ENCODE measurements at regions not wholly inside any gene's neighbourhood (a gene's known extent, or its start where the extent isn't known, plus 50 kb on each side); places are given as distances from the start of the nearest gene placed in this dataset.
"Not testable (repeated sequence)": the region's sequence is repeated elsewhere in the genome, so short reads cannot be mapped to it uniquely, and the experiment has no call there.

DNA sequence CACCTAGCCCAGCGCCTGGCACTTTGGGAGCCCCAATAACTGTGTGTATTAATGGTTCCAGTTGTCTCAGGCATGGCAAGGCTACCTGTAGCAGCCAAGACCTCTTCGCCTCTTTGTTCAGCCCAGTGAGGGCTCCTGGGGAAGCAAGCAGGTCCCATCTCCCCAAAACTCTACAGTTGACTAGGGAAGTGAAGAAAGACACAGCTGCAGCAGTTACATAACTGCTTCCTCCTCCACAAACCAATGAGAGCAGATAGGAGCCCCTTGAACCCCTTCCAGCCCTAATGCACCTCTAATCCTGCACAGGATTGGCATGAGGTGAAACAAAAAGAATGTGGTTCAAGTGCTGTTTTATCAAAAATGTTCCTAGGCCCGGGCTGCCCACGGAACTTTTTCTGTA lies 100.5 kb downstream of the SYF2 start:
- no peak for DNase-seq (ENCODE audit: low spot score)

- no peak for DNase-seq (ENCODE audit: low spot score)
Observed at GRCh38 chr1:25130895-25131294, 101.4 kb downstream of the SYF2 start.

- DNase-seq (ENCODE audit: low spot score): no peak
Observed at GRCh38 chr1:25129380-25129779, 102.9 kb downstream of the SYF2 start.

DNA sequence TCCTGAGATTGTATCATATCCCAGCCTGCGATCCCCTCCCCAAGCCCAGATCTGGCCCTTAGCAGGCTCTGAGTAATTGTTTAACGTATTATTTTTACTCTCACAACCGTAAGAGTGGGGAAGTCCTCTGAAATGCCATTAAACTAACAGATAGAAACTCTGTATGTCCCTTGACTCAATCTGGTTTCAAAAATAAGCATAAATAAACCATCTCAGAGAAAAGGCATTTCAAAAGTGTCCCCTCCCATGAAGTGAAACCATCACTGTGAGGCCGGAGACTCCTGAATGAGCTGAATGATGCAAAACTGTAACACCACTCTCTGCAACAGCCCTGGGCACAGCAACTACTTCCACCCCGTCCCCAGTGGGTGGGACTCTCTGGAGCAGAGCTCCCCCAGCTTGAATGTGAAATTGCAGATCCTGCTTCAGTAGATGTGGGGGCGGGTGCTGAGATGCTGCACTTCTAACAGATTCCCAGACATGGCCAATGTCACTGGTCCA lies 104.1 kb downstream of the SYF2 start:
- no peak for DNase-seq (ENCODE audit: low spot score)

DNA sequence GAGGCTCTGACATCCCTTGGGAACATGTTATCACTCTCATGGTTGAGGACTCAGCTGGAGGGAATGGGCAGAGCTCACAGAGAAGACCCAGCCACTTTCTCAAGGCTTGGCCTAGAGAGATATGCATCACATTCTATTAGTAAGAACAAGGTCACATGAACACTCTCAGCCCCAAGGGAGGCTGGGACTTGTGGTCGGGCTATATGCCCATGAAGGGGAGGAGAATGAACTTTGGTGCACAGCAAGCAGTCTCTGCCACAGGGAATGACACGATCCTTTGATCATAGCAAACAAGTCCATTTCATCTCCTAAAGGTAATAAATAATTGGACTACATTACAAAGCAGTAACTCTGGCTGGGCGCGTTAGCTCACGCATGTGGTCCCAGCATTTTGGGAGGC lies 105.7 kb downstream of the SYF2 start:
- peak; percentile 6 for DNase-seq (ENCODE audit: low spot score)

GRCh38 chr1:25123551-25123950 lies 108.8 kb downstream of the SYF2 start:
- DNase-seq (ENCODE audit: low spot score): no peak

DNA sequence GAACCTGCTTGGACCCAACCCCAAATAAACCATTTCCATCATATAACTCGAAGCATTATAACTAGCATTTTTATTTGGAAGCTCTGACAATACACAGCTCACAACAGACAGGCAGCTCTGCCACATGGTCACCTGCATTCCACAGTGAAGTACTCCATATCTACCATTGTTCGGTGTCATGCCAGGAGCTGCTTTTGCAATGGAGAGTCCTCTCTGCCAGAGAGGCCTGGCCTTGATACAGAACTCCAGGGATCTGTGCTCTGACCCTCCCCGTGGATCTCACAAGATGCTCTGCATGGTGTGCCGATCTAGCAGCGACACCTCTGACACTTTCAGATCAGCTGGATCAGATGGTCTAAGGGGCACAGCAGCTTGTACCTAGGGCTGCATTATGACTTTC lies 109.6 kb downstream of the SYF2 start:
- no peak for DNase-seq (ENCODE audit: low spot score)

DNA sequence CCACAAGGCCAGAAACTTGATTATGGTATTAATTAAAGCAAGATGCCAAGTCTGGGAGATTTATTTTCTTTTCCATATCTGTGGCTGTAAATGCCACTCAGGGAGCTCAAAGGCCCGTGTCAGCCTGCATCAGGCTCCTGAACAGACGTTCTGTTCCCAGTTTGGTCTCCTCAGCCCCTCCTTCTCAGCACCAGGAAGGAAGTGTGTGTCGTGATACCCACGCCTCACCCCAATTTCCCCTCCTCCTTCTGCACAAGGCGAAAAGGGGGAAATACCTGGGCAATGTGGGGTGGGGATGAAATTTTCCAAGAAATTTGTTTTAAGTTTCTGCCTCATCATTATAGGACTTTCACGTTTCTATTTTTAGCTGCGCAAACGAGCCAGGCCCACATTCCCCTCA lies 112.0 kb downstream of the SYF2 start:
- no peak for DNase-seq (ENCODE audit: low spot score)

- DNase-seq (ENCODE audit: low spot score): no peak
Observed at GRCh38 chr1:25118546-25118945, 113.8 kb downstream of the SYF2 start.

DNA sequence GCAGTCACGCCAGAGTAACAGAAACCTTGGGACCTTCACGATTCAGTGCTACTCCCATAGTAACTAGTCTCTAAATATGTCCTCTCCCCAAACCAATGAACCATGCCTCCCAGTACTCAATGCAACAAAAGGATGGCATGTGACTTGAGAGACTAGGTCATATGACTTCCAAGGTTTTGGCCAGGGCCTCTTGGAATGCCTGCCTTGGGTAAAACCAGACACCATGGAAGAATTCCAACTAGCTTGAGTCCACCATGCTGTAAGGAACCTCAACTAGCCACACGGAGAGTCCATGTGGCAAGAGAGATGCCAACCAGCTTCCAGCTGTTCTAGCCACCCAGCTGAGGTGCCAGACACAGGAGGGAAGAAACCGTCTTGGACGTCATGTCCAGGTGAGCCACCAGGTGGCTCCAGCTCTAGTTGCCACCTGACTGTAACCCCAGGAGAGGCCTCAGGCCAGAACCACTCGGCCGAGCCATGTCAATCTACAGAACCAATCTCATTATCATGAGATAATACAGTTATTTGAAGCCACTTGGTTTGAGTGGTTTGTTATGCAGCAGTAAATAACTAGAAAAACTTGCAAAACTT lies 115.0 kb downstream of the SYF2 start:
- no peak for DNase-seq (ENCODE audit: low spot score)

DNA sequence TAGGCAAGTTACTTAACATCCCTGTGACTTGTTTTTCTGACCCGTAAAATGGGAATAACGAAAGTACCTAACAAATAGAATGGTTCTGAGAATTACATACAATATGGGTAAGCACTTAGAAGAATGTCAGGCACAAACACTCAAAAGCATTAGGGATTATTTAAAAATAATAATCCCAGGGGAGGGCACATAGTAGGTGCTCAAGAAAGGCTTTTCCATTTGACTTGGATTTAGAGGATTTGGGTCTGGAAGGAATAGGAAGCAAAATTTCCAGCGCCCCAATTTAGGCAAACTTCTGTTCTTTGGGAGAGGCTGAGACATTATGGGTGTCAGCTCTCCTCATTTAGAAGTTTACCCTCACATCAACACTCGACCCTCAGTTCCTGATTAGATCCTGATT lies 115.5 kb downstream of the SYF2 start:
- no peak for DNase-seq (ENCODE audit: low spot score)

GRCh38 chr1:25116117-25116516 lies 116.2 kb downstream of the SYF2 start:
- not testable (repeated sequence) for DNase-seq (ENCODE audit: low spot score)

DNA sequence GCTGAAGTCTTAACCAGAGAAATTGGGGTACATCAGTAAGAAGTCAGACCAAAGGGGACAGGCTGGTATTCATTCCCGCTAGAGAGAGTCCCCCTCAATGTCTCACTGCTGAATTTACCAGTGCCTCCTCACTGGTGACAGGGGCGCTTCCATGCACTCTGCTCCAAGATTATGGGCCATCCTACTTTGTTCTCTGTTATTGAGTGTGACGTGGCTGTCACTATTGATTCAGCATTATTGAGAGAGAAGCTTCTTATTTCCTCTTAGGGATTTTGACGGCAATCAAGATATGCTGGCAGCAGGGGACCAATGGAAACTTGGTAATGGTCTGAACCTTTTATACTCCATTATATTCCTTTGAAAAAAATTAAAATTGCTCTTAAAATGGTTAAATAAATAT lies 118.6 kb downstream of the SYF2 start:
- DNase-seq (ENCODE audit: low spot score): no peak

GRCh38 chr1:25113086-25113485 lies 119.2 kb downstream of the SYF2 start:
- no peak for DNase-seq (ENCODE audit: low spot score)

DNA sequence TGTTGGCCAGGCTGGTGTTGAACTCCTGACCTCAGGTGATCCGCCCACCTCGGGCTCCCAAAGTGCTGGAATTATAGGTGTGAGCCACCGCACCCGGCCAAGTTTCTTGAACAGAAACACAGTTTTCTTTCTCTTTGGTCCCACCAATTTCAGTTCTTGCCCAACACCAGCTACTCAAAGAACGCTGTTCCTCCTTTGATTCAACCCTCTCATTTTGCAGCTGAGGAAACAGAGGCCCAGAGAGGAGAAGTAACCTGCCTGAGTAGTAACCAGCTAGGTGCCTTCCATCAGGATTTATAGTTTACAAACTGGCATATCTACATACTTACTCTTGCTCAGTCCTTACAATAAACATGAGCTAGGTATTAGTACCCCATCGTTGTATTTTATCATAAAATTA lies 119.9 kb downstream of the SYF2 start:
- no peak for DNase-seq (ENCODE audit: low spot score)

GRCh38 chr1:25111706-25112105 lies 120.6 kb downstream of the SYF2 start:
- DNase-seq (ENCODE audit: low spot score): no peak

DNA sequence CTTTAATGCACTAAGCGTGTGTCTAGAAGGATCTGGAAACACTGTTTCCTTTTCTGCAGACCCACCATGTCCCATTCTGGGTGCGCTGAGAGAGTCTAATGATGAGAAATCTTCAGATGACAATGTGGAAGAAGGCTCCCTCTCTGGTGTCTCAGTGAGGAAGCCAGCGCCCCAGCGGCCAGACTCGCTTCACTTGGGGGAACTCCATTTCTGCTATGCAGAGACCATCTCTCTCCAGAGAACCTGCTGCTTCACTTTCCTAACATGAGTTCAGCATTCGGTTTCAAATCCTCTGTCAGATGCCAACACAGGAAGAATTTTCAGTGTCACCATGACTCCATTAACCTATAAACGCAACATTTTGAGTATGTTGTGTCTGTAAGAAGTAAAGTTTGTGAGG lies 121.8 kb downstream of the SYF2 start:
- DNase-seq (ENCODE audit: low spot score): no peak

GRCh38 chr1:25110036-25110435 lies 122.3 kb downstream of the SYF2 start:
- DNase-seq (ENCODE audit: low spot score): no peak

GRCh38 chr1:25109531-25109951 lies 122.8 kb downstream of the SYF2 start:
- no peak for DNase-seq (ENCODE audit: low spot score)

GRCh38 chr1:25107643-25108010 lies 124.7 kb downstream of the SYF2 start:
- no peak for DNase-seq (ENCODE audit: low spot score)

DNA sequence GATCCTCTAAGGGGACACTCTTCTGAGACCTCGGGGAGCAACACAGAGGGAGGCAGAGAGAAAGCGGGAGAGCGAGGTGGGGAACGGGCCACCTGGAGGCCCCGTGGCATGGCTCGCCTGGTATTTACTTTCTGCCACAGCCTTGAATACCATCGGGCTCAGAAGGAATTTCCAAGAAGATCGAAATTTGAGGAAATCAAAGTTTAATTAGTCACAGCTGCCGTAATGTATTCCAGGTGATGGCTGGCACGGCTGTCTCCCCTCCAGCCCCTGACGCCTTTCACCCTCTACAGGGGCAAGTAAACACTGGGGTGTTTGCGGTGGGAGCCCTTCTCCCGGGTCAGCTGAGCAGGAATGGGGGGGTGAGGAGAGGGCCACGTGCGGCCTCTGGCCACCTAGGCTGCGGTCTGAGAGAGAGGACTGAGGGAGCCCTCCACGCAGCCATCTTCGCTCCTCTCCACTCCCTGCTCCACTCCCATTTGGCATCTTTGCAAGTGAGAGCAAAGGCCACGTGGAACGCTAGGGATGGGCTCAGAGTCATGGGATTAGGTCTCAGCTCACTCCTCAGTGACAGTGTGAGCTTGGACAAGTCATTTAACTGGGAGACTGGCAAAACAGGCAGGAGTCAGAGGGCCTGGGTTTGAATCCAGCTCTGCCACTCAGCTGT lies 125.2 kb downstream of the SYF2 start:
- DNase-seq (ENCODE audit: low spot score): peak; percentile 38

GRCh38 chr1:25106352-25106751 lies 126.0 kb downstream of the SYF2 start:
- no peak for DNase-seq (ENCODE audit: low spot score)

- no peak for DNase-seq (ENCODE audit: low spot score)
Observed at GRCh38 chr1:25105836-25106235, 126.5 kb downstream of the SYF2 start.

DNA sequence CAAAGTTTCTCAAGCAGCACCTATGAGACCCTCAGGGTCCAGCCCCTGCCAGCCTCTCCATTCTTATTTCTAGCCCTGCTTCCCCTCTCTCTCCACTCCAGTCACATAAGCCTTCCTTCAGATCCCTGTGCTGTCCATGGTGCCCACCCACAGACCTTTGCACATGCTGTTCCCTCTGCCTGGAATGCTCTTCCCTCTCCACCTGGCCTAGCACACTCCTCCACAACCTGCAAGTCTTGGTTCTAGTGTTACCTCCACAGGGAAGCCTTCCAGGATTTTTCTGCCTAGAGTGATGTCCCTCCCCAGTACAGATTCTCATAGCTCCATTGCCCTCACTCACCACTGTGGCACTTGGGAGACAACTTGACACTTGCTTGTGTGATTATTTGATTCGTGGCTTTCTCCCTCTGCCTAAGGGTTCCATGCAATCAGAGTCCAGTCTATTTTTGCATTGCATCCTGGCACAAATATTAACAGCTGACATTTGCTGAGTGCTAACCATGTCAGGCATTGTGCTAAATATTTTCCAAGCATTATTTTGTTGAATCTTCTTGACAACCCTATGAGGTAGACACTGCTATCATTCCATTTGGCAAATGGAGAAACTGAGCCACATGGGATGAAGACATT lies 127.3 kb downstream of the SYF2 start:
- no peak for DNase-seq (ENCODE audit: low spot score)
